Non-pigmented ciliary epithelial cell (primary cell): ENCODE measurements at regions not wholly inside any gene's neighbourhood (a gene's known extent, or its start where the extent isn't known, plus 50 kb on each side); places are given as distances from the start of the nearest gene placed in this dataset.

Experiments used
- DNase-seq: peaks from one replicate; pipeline ENCODE4 v3.0.0-alpha.2; 2010; ENCODE audit warnings: low read depth

DNA sequence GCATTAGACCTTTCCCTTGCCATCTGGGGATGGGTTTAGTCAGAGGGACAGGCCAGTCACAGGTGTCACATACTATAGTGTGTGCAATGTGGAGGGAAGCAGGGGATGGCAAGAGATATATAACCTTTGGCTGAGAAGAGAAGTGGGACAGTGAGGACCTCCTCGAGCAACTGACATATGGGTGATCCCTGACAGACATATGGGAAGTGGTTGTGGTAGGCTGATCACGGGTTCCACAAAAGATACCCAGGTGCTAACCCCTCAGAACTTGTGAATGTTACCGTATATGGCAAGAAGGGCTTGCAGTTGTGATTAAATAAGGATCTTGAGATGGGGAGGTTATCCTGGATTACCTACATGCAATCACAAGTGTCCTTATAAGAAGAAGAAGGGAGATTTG, 188.1 kb upstream of the MPHOSPH6 start:
- no peak for DNase-seq

DNA sequence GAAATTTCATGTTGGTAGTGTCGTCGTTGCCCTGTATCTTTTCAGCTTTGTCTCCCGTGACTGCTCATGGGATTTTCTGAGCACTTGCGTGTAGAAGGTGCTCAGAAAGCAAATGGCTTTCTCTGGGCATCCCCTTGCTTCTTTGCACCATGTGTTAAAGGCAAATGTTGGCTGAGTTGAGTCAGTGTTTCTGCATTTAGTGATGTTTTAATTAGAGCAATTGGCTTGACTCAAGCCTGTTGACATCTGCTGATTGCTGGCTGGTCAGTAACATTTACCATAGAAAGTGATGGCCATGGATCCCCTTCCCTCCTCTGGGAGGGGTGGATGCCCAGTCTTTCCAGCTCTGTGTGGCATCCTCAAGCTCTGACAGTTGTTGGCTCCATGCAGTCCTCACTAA, 187.2 kb upstream of the MPHOSPH6 start:
- DNase-seq, result no peak

DNA sequence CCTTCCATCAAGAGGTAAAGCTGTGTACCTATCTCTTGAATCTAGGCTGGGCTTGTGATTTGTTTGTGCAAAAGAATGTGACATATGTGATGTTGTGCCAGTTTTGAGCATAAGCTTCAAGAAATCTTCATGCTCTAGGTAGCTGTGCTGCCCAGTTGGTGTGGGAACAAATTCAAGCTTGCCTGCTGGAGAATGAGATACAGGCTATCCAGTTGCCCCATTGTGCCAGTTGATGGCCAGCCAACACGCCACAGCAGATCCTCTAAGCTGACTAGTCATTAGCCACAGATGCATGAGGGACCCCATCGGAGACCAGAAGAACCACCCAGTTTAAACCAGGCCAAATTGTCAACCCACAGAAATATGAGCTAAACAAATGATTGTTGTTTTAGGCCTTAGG, 180.5 kb upstream of the MPHOSPH6 start:
- no peak for DNase-seq

DNA sequence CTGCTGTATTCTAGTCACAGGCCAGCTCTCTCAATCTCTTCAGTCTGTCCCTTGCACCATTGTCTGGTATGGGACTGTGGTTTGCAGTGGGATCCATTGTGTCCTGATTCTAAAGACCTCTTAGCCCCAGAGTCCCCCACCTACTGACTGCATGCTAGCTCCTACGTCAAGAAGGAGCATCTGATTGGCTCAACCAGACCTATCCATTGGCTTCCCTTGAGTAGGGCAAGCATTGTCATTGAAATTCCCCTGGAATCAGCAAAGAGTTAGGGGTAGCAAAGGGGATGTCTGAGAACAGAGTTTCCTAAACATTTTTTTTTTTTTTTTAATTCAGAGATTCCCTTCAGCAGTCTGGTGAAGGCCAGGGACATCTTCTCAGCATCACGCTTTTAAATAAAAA, 175.3 kb upstream of the MPHOSPH6 start:
- no peak for DNase-seq

DNA sequence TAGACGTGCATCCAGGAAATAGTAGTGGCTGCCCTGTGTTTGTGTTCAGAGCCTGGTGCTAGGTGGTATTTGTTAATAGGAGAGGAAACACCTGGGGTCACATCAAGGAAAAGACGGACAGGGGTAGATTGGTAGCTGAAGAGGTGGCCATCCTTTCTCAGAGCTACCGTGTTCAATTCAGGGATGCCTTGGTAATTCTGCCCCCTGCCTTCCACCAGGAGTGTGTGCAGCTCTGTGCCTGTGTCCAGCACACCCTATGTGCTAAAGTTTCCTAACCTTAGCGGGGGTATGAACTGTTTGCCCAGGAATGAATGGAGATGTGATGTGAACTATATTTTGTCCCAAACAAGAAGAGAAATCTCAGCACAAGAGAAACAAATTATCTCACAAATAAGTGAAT, 174.1 kb upstream of the MPHOSPH6 start:
- DNase-seq, result no peak

DNA sequence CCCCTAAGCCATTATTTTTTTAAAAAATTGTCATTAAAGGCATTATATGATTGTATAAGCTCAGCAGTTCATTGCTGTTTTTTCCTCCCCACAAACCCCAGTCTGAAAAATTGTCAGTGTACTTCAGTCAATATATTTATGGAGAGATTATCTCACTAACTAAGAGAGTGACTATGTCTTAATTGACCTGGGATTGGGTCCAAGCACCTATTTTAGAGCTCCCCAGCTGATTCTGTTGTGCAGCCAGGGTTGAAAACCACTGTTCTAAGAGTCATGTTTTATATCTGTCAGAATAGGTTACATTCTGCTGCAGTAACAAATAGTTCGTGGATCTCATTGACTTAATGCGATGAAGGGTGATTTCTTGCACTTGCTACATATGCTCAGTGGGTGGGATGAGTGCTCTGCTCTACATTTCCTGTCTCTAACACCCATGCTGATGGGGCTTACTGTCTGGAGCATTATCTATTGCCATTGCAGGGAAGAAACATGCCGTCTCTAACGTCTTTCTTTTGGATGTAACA, 171.2 kb upstream of the MPHOSPH6 start:
- no peak for DNase-seq

DNA sequence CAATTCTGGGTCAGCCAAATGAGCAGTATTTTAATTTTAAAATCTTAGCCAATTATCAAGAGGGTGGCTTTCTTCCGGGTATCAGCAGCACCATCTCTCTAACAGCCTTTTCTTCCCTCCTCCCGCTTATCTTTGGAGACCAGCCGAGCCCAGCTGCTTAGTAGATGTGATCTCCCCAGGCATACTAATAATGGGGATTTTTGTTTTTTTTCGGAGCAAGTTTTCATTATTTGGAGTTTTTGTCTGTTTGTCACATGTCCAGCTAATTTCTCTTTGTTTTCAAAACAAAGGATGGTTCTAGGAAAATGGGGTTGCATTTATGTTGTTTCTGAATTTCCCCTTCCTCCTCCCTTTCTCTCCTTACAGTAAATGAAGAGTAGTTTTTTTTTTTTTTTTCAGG, 170.5 kb upstream of the MPHOSPH6 start:
- no peak for DNase-seq

DNA sequence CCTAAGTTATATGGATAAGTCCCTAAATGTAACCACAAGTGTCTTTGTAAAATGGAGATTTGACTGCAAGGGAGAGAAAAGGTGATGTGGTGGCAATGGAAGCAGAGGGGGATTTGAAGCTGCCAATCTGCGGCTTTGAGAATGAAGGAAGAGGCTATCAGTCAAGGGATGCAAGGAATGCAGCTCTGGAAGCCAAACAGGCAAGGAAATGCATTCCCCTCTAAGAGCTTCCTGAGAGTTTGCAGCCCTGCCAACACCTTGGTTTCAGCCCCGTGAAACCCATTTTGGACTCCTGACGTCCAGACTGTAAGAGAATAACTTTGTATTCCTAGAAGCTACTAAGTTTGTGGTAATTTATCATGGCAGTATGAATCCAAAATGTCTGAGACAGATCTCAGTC, 167.3 kb upstream of the MPHOSPH6 start:
- no peak for DNase-seq

DNA sequence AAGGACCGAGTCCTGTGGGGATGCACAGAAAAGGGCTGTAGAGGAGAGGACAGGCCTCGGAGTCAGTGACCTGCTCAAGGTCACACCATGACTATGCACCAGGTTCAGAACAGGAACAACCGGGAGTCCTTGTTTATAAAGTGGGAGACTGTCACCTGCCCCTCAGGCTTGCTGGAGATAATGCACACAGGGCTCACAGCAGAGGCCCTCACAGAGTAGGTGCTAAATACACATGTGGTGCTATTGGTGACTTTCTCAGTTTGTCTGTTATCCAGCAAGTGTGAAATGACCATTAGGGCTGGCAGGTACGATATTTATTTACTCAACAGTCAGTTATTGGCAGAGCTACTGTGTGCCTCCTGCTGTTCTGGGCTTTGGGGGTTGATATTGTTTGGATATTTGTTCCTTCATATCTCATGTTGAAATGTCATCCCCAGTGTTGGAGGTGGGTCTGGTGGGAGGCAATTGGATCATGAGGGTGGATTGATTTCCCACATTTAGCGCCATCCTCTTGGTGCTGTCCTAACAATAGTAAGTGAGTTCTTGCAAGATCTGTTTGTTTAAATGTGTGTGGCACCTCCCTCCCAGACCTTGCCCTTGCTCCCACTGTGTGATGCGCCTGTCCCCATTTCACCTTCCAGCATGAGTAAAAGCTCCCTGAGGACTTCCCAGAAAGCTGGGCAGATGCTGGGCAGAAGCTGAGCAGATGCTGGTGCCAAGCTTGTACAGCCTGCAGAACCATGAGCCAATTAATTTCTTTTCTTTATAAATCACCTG, 162.1 kb upstream of the MPHOSPH6 start:
- no peak for DNase-seq

DNA sequence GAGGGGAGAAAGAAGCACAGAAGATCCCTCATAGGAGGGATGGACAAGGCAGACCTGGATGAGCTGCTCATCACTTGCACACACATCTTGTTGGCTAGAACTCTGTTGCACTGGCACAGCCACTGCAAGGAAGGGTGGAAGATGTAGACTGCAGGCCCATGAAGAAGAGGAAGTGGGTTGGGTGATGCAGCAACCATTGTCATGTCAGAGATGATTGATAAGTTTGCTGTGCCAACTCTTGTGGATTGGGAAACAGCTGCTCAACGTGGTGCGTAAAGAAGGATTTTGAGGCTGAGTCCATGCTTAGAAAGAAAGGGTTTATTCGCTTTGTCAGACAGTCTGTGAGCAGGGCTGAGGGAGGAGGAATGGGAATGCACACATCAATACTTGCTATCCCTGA, 161.4 kb upstream of the MPHOSPH6 start:
- DNase-seq, result no peak

DNA sequence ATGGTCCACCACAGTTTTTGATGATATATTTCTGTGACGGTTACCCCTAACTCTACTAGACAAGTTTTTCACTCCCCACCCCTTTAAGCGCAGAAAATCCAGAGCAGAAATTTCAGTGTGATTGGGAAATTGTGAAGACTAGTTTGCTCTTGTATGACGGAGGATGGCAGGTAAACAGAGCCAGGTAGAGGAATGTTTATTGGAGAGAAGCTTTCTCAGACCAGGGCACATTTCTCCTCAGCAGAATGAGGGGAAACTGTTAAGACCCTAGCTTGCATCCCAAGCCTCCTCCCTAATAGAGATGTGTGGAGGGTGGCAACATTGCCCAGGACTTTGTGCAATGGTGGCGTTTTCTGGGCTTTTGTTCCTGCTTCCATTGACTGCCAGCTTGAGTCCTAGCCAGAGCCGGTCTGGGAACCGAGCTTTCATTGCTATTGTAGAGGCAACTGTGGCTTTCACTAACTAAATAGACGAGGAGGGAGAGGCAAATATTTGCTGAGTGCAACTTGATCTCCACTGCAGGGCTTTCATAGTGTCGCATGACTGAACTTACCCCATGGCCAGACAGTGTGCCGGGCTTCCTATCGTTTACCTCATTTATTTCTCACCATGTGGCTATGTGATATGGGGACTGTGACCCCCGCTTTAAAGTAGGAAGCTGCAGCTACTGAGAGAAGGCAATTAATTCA, 159.6 kb upstream of the MPHOSPH6 start:
- DNase-seq, result no peak

DNA sequence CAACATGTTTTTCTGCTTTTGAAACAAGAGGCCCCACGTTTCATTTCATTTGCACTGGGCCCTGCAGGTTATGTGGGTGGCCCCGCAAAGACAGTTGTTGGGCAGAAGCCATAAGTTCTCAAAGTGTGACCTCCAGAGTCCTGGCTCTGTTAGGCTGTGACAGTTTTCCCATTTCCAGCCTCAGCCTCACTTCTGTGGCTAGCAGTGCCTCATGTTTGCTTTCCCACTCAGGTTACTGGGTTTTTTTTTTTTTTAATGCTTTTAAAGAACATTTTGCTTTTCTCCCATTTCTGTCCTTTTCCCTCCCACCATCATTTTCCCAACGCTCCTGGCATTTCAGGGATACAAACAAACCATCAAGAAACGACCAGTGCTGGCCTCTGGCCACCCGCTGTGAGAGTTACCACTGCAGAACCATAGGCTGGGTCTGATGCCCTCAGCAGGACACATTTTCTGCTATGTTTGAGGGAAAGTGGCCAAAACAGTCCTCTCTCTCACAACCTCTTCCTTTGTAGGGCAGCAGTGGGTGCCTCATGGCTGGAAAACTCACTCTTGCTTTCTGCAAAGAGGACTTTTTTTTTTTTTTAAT, 159.0 kb upstream of the MPHOSPH6 start:
- no peak for DNase-seq

DNA sequence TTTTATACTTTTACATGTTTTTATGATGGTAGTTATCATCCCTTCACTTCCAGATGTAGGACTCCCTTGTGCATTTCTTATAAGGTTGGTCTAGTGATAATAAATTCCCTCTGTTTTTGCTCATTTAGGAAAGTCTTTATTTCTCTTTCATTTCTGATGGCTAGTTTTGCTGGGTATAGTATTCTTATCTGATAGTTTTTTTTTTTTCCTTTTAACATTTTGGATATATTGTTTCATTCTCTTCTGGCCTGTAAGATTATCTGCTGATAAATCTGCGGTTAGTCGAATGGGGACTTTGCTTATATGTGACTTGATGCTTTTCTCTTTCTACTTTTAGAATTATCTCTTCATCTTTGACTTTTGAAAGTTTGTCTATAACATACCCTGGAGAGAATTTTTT, 153.1 kb upstream of the MPHOSPH6 start:
- DNase-seq, result no peak

DNA sequence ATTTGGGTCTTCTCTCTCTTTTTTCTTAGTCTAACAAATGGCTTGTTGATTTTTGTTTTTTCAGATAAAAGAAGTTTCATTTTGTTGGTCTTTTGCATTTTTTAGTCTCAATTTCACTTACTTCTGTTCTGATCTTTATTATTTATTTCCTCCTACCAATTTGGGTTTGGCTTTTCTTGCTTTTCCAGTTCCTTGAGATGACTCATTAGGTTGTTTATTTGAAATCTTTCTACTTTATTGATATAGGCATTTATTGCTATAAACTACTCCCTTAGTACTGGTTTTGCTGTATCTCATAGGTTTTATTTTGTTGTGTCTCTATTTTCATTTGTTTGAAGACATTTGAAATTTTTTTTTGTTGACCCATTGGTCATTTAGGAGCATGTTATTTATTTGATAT, 152.2 kb upstream of the MPHOSPH6 start:
- no peak for DNase-seq

DNA sequence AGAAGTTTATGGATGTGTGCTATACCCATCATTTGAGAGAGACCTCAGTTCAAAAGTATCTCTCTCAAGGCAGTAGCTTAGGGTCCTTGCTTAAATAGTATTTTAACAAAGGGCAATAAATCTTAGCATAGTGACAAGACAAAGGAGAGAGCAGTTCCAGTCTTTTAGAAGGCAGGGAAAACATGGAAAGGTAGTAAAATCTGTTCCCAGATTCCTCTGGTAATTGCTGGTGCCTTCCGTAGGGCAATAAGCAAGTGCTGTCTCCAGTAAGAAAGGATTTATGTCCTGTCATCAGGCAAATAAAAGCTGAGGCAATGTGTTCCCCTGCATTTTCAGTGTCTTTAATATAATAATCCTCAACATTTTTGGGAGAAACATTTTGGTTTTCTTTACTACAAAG, 149.0 kb upstream of the MPHOSPH6 start:
- no peak for DNase-seq

DNA sequence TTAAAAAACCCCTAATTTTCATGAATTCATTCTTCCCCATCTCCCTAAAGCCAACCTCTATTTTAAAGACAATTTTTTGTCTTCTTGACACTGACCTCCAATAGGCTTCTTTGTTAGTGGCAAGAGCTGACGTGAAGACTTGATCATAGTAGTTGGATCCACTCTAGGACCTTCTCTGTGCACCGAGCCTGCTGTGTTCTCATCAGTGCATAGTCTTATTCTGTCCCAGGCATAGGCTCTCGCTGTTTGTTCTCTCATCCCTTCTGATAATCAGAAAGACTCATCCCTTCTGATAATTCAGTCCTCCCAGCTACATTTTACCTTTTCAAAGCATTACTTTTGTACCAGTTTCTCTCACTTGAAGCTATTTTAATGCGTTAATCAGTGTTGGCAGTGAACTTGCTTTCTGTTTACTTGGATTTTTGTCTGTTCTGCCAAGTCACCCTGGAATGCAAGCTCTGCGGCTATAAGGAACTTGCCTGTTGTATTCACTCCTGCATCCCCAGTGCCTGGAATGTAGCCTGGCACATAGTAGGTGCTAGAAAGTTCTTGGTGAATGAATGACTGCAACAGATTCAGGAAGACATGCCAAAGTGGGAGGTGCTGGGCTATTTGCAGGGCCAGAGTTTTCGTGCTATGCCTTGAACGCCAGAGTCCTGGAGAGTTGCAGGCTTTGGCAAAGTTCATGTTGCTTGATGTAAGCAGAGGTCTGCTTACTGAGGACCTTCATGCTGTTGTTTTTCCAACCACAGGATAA, 147.6 kb upstream of the MPHOSPH6 start:
- no peak for DNase-seq

DNA sequence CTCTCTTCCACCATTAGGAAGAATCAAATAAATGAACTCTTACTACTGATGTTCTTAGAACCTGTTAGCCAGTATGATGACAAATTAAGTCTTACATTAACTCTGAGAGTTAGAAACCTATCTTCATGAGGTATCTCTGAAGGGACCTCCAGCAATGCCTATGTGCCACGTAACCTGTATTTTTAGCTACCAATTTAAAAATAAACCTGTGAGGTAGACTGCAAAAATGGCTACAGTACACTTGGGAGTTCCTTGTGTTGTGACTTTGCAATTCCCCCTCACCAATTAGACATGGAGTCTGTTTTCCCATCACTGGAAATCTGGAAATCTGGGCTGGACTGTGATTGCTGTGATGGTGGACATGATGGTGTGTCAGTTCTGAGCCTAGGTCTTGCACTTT, 143.7 kb upstream of the MPHOSPH6 start:
- DNase-seq, result no peak

DNA sequence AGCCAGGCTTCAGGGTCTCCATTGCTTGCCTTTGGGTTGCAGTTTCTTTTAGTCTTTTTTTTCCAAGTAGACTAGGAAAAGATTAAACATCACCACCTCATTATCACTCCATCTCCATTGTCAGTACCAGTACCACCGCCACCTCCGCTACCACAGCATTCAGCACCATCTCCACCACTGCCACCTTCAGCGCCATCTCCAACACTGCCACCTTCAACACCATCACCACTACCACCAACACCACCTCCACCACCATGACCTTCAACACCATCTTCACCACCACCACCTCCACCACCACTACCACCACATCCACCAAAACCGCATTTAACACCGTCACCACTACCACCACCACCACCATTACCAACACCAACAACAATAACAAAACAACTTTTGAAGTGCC, 141.5 kb upstream of the MPHOSPH6 start:
- DNase-seq, result no peak

DNA sequence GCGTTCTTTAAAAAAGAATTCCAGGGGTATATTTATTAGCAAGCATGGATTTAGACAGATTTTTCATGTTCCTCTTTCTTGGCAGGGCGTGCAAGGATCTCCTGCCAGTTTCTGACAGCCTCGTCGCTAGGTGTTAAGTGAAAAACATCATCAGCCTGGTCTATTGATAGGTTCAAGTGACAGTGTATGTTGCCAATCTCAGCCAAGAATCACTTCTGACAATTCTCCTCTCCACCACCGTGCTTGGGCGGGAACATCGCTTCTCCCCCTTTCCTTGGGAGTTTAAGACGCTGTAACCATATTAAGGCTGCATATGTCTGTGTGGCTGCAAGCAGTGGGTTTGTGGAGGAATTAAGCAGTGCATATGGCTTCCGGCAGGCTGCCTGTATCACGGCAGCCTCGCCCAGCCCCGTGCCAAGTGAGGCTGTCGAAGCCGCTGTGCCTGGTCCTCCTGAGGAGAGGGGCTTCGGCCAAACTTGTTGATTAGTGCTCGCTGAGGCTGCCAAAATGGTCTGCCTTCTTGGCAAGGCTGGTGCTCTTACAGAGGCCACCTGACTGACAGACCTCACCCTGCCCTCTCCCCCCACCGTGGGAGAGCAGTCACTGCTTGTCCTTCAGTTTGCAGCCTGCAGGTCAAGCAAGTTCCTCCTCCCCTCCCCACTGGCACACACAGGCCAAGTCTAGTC, 132.2 kb upstream of the MPHOSPH6 start:
- DNase-seq, result no peak

DNA sequence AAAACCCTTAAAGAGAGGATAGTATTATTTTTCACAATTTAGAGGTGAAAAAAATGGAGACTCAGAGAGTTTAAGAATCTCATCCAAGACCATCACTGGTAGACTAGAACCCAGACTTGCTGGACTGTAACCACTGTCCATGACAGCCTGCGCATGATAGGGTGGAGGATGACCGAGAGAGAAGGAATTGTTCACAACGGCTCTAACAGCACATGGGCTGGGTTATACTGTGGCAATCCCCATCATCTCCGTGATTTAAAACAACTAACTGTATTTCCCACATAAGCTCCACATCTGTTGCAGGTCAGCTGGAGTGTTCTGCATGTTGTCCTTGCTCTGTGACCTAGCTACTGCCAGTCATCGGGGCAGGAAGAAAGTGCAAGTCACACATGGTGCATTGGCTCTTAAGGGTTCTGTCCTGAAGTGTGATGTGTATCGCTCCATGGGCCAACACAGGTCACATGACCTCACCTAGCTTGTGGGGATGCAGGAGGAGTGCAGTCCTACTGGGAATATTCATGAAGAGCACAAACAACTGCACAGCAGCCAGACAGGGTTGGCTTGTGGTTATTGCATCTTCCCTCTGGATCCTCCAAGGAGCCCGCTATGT, 131.2 kb upstream of the MPHOSPH6 start:
- DNase-seq, result no peak

DNA sequence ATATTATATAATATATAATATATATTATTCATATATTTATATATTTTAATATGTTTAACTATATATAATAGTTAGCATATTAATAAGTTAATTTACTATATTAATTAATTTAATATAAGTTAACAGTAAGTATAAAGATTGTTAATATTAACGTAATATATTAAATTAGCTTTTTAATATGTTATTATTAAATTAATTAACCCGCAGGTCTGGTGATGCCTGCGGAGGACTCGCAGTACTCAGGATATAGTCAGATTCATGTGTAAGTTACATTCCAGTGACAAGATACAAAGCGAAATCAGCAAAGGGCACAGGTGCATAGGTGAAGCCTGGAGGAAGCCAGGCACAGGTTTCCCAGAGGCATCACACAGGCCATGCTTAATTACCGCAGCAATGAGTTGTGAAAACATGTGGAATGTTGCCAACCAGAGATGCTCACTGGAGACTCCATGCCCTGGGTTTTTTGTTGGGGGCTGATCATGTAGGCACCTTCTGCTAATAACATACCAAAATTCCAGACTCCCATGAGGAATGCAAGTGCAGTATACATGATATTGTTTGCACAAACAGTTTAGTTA, 130.4 kb upstream of the MPHOSPH6 start:
- DNase-seq, result no peak
